D341Med (cell line): ENCODE measurements at regions not wholly inside any gene's neighbourhood (a gene's known extent, or its start where the extent isn't known, plus 50 kb on each side); places are given as distances from the start of the nearest gene placed in this dataset.
"Not testable (repeated sequence)": the region's sequence is repeated elsewhere in the genome, so short reads cannot be mapped to it uniquely, and the experiment has no call there.

Experiments used
- DNase-seq: peaks from one replicate; pipeline ENCODE4 v3.0.0; 2012; ENCODE audit warnings: low spot score

- DNase-seq: no peak
Measured at GRCh38 chr6:27674882-27675281, 202.0 kb upstream of the ZNF184 start.

- peak; percentile 55 for DNase-seq
Measured at GRCh38 chr6:27672113-27672799, 199.4 kb upstream of the ZNF184 start.

GRCh38 chr6:27669624-27670301 lies 196.9 kb upstream of the ZNF184 start:
- peak; percentile 36 for DNase-seq

- no peak for DNase-seq
Measured at GRCh38 chr6:27669295-27669623, 196.4 kb upstream of the ZNF184 start.

DNA sequence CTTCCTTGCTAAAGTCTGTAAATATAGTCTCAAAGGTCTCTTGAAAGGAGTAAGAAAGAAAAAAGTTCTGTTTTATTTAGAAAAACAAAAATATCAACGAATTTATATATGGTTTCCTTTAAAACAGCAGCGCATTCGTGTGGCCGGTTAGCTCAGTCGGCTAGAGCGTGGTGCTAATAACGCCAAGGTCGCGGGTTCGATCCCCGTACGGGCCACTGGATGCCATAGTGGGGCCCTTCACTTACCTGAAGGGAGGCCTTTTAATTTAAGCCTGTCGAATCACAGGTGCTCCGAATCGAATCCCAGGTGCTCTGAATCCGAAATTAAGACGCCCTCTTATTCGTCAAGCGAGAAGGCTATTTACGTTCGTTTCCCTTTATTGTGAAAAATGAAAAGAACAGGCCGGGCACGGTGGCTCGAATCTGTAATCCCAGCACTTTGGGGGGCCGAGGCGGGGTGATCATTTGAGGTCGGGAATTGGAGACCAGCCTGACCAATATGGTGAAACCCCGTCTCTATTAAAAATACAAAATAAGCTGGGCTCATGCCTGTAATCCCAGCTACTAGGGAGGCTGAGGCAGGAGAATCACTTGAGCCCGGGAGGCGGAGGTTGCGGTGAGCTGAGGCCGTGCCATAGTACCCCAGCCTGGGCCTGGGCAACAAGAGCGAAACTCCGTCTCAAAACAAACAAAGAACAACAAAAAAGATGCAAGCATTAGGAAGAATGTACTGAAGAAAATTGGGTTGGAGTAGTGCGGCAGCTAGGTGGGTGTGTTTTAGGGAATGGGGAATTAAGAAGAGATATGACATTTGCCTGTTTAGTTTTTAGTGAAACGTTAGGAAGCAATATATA lies 195.8 kb upstream of the ZNF184 start:
- peak; percentile 55 for DNase-seq

GRCh38 chr6:27667657-27668441 lies 194.9 kb upstream of the ZNF184 start:
- no peak for DNase-seq

DNA sequence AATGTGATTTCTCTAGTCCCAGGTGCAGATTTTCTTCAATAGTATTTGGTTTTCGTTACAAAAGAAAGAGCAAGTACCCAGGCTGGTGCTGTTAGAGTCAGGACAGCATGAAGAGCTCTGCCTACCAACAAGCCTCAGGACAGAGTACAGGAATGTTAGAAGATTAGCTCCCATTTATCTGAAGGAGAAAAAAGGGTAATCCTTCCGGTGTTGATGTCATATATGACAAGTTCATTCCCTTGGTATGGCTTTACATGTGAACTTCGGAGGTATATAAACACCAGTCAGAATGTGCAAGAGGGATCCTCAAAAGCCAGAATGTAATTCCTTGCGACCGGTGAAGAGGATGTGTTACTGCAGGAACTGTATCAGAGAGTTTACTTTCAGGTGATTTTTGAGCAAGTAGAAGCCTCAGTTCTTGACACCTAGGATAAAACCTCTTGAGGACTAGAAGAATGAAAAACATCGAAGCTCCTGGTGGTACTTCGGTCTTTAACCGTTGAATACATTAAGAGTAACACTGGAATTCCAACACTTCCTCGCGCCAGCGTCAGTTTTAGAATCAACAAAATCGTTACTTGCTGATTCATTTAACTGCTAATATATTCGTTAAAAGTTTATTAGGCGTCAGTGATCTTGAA lies 194.2 kb upstream of the ZNF184 start:
- no peak for DNase-seq

DNA sequence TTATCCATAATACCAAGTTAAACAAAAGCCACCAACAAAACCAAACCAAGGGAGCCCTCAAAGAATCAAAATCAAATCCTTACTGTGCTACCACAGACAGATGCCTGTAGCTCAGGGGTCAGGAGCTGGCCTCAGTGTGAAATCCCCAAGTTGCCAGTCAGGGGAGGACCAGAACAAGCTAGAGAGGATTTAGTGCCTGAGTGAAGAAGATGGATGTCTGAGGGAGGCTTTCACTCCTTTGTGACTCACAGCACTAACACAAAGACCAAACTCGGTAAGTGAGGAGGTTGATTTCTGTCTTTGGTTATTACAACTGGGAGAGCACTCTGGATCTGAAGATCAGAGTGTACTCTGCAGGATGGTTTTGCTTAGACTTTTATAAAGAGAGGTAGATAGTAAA lies 189.9 kb upstream of the ZNF184 start:
- peak; percentile 30 for DNase-seq

DNA sequence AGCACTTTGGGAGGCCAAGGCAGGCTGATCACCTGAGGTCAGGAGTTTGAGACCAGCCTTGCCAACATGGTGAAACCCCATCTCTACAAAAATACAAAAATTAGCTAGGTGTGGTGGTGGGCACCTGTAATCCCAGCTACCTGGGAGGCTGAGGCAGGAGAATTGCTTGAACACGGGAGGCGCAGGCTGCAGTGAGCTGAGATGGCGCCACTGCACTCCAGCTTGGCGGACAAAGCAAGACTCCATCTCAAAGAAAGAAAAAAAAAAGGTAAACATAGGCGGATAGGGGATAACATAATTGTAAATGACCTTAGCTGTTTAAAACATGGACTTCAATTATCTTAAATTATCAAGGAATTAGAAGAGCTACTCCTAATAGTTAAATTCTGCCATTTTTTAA lies 189.3 kb upstream of the ZNF184 start:
- not testable (repeated sequence) for DNase-seq

DNA sequence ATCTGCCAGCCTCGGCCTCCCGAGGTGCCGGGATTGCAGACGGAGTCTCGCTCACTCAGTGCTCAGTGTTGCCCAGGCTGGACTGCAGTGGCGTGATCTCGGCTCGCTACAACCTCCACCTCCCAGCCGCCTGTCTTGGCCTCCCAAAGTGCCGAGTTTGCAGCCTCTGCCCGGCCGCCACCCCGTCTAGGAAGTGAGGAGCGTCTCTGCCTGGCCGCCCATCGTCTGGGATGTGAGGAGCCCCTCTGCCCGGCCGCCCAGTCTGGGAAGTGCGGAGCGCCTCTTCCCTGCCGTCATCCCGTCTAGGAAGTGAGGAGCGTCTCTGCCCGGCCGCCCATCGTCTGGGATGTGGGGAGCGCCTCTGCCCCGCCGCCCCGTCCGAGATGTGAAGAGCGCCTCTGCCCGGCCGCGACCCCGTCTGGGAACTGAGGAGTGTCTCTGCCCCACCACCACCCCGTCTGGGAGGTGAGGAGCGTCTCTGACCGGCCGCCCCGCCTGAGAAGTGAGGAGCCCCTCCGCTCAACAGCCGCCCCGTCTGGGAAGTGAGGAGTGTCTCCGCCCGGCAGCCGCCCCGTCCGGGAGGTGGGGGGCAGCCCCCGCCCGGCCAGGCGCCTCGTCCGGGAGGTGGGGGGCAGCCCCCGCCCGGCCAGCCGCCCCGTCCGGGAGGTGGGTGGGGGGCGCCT lies 180.4 kb upstream of the ZNF184 start:
- not testable (repeated sequence) for DNase-seq

DNA sequence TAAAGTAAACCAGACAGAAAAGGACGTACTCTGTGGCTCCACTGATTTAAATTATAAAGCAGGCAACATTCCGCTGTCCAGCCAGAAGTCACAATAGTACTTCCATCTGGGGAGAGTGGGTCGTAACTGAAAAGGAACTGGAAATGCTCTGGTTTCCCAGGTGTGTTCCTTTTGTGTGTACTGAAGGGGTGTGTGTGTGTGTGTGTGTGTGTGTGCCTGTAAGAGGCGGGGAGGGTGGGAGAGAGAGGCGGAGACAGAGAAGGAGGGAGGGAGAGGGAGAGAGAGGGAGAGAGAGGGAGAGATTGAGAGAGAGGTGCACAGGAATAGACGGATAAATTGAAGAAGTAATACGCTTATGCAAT lies 178.4 kb upstream of the ZNF184 start:
- DNase-seq: peak; percentile 62

DNA sequence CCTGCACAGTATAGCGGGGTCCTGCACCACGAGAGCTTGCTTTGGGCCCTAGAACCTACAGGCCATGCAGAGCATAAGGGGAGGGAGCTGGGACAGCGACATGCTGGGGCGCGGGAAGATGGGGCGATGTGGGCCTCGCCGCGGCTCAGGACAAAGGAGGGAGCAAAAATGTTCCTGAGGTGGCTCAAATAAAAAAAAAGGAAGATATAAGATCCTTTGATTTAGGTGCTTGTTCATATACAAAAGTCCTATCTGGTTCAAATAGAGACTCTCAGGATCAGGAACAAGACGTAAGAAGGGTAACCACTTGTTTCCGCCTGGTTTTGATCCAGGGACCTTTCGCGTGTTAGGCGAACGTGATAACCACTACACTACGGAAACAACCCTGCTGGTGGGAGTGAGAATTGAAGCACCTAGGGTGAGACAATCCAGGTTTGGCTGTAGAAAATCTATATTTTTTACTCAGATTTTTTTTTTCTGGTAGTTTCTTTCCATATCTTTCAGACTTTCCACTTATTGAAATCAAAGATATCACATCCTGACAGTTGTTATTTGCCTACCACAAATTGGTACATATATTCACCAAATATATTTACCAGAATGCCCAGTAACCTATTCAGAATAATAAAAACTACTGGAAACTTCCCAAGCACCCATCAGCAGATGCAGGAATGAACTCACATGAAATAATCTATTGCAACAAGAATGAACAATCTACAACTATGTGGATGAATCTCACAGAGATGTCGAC lies 177.9 kb upstream of the ZNF184 start:
- DNase-seq: peak; percentile 73

DNA sequence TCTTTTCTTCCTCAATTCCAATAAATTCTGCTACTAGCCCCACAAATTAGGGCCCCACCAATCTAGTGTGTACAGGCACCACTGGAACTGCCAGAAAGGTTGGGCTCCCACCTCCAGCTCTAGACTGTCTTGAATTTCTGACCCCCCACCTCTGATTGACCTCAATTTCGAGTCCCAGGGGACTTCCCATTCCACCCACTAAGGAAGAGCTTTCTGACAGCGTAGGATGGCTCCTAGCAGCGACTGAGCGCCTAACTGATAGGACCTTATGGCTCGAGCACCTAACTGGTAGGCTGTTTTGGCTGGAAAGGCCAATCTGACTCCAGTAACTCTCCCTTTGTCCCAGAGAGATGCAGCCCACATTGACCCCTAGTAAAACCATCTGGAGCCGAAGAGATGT lies 171.6 kb upstream of the ZNF184 start:
- no peak for DNase-seq

DNA sequence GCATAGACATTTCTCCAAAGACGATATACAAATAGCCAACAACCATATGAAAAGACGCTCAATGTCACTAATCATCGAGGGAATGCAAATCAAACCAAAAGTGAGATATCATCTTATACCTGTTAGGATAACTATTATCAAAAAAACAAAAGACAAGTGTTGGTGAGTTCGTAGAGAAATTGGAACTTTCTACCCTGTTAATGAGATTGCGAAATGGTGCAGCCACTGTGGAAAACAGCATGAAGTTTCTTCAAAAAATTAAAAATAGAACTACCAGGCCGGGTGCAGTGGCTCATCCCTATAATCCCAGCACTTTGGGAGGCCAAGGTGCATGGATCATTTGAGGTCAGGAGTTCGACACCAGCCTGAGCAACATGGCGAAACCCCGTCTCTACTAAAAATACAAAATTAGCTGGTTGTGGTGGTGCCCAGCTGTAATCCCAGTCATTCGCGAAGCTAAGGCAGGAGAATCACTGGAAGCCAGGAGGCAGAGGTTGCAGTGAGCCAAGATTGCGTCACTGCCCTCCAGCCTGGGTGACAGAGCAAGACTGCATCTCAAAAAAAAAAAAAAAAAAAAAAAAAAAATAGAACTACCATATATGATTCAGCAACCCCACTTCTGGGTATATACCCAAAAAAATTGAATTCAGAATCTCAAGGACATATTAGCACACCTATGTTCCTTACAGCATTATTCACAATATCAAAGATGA lies 170.0 kb upstream of the ZNF184 start:
- no peak for DNase-seq

GRCh38 chr6:27635886-27636285 lies 163.0 kb upstream of the ZNF184 start:
- DNase-seq: not testable (repeated sequence)

GRCh38 chr6:27633221-27633688 lies 160.3 kb upstream of the ZNF184 start:
- DNase-seq: not testable (repeated sequence)

GRCh38 chr6:27631609-27631916 lies 158.7 kb upstream of the ZNF184 start:
- DNase-seq: peak; percentile 26

DNA sequence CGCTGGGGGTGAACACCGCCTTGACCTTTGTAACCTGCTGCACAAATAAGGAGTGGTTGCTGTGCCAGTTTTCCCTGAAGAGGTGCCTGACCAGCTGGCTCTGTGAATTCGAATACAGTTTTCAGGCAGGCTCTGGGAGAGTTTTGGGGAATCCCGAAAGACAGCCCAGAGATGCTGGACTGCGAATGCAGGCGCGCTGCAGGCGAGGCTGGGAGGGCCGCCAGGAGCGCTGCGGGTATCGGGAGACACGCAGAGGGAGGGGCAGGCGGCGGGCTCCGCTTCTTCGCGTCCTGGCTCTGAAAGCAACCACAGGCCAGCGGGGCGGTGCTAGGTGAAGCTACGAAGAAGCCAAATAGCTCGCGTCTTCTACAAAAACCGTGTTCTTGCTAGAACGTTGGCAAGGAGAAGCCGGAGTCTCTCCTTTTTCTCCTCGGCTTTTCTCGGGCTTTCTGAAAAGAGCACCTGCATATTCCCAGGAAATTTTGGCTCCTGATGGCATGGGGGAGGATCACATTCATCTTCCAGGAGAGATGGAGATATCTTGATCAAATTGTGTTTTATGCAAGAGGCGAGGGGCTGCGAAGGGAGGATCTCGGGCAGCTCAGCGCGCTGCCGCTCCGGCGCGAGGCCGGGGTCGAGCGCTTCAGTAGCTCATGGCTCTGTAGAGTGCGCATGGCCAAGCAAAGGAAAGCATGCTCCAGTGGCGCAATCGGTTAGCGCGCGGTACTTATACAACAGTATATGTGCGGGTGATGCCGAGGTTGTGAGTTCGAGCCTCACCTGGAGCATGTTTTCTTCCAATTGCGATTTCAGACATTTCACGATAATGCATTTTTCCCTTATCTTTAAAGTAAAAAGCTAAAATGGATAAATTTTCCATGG lies 158.1 kb upstream of the ZNF184 start:
- DNase-seq: peak; percentile 89
